Left lobe of liver (tissue), 2 donors: ENCODE measurements at regions not wholly inside any gene's neighbourhood (a gene's known extent, or its start where the extent isn't known, plus 50 kb on each side); places are given as distances from the start of the nearest gene placed in this dataset.

Experiments used
- ATAC-seq: fragments of 200-7000 bp; cut with Tn5 transposase; one replicate; pipeline ENCODE4 v1.9.1; 2020; ENCODE audit warnings: mild to moderate bottlenecking, moderate library complexity
- DNase-seq: peaks from one replicate; pipeline ENCODE4 v3.0.0-alpha.2; 2020; ENCODE audit warnings: low spot score
- donor health status: DM: no; HTN: no; CAD: no; lungs with moderate emphysema.
- donor health status: DM: no; HTN: yes; CAD: no.

DNA sequence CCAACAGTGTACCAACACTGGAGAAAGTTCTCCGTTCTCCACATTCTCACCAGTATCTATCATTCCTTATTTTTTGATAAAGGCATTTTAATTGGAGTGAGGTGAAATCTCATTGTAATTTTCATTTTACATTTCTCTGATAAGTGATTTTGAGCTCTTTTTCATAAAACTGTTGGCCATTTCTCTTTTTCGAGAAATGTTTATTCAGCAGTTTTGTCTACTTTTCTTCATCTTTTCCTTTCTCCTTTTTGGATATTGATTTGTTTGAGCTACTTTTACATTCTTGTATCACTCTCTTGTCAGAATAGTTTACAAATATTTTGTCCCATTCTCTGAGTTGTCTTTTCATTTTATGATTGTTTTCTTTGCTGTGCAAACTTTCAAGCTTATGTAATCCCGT lies 555.2 kb downstream of the COL12A1 start:
- ATAC-seq, result no peak
- no peak for DNase-seq

DNA sequence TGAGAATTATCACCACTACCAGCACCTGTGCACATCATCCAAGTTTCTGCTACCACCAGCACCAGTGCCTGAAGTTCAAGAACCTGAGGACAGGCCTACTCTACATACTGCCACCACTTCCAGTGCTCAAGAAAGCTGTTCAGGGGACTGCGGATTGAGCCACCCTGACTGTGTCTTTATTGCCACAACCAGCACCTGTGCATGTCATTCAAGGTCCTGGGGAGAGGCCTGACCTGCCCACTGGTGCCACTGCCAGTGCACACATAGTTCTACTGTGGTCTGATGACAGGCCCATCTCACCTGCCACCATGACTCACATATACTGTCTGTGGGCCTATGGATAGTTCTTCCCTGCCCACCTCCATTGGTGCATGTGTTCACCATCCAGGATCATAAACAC lies 559.4 kb downstream of the COL12A1 start:
- no peak for ATAC-seq
- DNase-seq, result no peak

DNA sequence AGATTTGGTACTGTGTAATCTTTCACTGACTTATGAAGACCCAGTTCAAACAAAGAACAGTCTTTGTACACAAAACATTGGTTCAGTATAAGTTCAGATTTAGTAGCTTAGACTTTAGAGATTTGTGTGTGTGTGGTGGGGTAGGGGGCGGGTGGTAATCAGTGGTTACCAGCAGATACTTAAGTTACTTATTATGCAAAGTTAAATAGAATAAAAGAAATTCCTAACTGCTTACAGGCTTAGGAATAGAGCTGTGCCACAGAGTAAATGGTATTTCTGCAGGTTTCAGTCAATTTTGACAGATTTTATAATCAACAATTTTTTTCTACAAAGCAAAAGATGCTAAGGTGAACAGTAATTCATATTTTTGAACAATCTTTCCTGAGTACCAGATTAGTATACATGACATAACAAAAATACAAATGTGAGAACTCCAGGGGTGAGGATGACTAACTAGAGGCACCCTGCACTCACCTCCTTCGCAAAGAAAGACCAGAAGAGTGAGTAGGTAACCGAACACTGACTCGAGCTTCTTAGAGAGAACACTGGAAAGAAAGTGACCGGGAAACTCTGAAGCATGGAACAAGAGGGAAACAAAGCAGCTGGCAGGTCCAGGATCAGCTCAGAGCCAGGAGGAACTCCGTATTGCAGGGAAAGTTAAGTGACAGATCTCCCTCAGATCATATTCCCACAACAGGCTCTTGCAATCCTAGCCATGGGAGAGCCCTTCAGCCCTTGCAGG lies 560.6 kb downstream of the COL12A1 start:
- ATAC-seq (no peak), DNase-seq (no peak)

DNA sequence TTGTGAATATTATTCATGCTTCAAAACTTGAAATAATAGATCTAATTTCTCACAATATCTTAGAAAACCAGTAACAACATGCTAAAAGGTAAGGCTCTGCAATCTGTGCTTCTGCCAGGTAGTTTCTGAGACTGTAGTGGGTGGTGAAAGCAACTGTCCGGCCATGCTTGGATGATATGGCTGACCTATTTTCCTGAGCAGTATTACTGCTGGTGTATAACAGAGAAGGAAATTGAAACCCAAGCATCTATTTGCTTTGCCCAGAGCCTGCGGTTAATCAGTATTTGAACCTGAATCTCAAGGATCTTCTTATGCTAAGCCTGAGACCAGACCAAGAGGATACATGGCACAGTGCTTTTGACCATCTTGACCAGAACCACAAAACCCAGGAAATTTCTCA lies 563.8 kb downstream of the COL12A1 start:
- no peak for DNase-seq
- no peak for ATAC-seq

DNA sequence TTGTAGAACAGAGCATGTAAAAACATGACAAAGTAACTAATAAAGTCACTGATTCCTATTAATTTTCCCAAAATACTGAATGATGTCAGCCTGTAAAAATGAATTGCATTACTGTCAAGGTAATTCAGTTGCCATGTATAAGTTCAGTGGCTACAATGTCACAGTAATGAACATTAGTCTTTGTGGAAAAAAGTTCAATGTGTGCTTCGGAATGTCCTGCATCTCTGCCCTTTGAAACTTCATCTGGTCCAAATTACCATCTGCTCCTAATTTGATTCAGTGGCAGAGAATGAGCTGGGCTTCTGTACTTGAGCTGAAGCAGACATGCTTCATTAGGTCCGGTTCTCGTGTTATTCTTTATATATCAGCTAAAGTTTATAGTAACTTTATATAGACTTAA lies 567.4 kb downstream of the COL12A1 start:
- ATAC-seq (no peak), DNase-seq (no peak)

DNA sequence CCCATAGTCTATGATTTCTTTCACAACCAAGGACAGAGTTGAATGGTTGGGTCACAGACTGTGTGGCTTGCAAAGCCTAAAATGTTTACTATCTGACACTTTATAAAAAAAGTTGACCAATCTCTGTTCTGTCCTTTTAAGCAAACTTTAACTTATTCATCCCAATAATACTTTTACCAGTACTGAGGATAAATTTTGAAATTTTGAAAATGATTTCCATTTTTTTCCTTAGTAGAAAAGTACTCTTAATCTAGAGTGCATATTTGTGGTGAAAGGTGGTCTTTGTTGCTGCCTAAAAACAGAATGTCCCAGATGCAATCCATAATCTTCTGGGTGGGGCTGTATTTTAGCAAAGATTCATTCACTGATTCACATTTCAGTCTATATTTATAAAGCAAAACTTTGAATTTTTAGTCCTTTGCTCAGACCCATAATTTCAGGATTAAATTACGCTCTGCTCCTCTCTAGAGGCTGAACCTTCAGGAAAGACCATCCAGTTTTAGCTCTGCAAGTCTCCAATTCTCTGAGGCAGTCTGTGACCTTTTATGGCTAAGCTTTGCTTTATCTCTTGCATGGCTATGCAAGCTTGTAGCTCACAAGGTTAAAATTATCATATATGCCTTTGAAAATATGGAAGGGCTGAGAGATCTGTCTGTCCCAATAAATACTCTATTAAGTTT lies 573.5 kb downstream of the COL12A1 start:
- ATAC-seq (no peak), DNase-seq (no peak)

DNA sequence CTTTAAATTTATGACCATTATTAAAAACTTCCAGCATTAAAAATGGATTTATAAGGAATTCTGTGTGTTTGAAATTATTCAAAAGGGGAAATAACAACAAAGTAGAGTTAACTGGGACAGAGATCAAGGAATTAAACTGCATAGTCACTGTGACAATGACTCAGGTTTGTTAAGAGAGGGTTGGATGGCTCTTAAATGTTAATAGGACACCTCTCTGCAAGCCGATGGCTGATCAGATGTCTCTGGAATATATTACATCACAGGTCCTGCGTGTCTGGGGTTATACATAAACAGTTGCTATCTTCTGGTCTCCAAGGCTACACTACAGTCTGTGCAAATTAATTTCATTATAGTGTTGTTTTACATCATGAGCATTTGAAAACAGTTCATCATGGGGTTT lies 574.3 kb downstream of the COL12A1 start:
- ATAC-seq (no peak), DNase-seq (no peak)

DNA sequence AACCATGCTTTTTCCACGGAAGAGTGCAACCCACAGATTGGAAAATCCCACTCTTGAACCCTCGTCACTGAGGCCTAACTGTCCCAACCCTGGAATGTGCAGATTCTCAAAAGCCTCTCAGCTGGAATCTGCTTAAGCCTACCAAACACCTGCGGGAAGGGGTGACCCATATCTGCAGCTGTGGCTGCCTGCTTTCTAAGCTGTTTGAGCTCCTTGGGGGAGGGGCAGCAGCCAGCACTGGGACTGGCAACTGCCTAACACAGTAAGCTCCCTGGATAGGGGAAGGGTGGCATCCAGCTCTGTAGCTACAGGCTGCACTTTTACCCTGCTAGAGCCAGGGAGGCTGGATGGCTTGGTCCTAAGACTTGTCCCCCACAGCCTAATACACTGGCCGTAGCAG lies 579.6 kb downstream of the COL12A1 start:
- DNase-seq (no peak), ATAC-seq (no peak)

DNA sequence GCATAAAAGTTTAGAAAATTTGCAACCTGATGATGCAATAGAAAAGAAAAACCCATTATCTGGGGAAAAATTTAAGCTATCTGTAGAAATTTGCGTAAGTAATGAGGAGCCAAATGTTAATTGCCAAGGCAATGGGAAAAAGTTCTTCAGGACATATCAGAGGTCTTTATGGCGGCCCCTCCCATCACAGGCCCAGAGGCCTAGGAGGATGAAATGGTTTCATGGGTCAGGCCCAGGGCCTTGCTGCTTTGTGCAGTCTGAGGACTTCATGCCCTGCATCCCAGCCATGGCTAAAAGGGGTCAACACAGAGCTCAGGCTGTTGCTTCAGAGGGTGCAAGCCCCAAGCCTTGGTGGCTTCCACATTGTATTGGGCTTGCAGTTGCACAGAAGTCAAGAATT lies 582.8 kb downstream of the COL12A1 start:
- no peak for ATAC-seq
- no peak for DNase-seq

DNA sequence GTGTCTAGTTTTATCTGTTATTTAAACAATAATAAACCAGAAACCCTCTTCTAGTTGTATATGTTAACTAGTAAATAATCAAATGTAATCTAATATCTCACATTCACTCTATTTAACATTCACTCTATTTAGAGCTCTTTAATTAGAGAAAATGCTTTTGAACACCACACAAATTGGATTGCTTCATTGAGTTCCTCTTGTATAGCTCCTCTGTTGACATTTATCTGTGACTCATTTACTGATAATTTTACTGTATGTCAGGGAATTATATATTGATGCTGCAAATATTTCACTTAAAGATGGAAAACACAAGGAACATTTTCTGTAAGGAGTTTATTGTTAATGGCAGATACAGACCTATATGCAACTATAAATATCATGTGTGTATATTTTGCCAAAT lies 594.6 kb downstream of the COL12A1 start:
- ATAC-seq, result no peak
- no peak for DNase-seq

DNA sequence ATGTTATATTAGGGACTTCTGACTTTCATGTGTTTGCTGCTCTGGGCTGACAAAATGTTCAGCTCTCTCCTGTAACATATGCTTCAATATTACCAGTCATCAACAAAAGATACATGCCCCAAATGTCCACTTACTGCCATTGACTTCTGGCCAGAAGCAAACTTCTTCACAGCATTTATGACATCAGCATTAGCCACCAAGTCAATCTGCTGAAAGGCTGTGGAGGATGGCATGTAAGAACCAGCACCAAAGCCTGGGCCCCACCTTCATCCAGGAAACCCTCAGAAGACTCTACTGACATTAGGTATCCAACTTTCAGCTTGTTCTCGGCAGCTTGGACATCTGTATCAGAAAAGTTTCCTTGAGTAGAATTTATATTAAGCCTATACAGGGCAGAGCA lies 595.5 kb downstream of the COL12A1 start:
- ATAC-seq, result no peak
- no peak for DNase-seq

DNA sequence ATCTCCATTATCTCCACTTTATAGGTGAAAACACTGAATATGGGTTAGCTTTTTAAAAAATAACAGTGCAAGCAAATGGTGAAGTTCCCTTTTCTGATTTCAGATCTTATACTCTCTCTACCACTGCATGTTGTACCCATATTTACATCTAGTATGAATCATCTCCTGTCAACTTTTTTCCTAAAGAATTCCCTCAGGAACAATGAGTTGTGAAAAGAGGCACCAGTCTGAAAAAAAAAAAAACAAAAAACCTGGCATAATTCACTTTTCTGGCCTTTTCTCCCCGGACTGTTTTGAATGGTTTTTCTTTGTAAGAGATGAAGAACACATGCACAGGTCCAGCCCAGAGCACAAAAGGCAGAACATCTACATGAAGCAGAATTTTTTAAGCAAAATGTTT lies 596.0 kb downstream of the COL12A1 start:
- no peak for DNase-seq
- no peak for ATAC-seq

DNA sequence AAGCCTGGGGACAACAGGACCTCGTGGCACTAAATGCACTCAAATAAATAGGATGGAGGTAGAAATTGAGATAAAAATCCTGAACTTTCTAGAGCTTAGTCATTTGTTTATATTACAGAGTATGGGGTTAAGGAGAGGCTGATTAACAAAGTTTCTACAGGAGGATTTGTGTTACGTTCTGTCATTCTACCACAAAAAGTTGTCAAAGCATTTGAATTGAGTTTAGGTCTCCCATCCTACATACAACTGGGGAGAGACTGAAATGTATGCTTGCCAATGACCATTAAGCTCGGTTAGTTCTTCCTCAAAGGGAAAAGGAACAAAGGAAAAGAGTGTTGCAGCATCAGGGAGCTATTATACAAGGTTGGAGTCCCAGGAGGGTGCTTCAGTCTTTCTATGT lies 597.9 kb downstream of the COL12A1 start:
- no peak for ATAC-seq
- DNase-seq, result no peak

DNA sequence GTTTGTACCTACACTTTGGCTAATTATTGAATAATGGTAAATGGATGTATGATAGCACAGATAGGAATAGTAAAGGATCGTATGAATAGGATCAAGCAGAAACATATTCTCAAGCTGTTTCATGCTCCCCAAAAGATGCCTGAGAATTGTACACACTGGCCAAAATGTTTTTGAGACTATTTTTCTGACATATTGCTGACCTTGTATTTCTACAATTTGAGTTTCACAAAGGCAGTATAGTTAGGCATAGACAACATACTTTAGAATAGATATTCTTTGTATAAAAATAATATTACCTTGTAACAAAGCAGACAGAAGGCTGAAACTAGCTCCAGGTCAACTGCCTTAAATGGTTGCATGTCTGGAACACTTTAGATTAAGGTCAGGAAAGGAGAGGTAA lies 598.4 kb downstream of the COL12A1 start:
- ATAC-seq (no peak), DNase-seq (no peak)

DNA sequence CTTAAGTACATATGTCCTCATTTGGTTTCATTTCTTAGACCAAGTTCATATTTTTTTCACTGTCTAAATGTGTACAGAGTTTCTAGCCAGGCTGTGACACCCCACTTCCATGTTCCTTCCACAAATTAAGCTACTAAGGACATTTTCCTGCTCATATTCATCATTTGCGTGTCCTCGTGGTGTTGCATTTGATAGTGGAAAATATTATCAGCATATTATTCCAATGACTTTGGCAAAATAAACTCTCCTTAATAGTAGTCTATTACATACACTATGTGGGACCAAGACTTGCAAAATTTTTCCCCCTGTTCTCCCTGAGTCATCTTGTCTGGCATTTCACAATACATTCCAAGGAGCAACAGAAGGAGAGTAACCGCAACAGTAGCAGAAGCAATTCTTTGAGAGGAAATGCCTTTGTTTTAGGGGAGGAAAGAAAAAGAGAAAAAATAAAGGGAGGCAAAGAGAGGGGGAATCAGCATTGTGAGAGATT lies 599.2 kb downstream of the COL12A1 start:
- DNase-seq (no peak), ATAC-seq (no peak)

DNA sequence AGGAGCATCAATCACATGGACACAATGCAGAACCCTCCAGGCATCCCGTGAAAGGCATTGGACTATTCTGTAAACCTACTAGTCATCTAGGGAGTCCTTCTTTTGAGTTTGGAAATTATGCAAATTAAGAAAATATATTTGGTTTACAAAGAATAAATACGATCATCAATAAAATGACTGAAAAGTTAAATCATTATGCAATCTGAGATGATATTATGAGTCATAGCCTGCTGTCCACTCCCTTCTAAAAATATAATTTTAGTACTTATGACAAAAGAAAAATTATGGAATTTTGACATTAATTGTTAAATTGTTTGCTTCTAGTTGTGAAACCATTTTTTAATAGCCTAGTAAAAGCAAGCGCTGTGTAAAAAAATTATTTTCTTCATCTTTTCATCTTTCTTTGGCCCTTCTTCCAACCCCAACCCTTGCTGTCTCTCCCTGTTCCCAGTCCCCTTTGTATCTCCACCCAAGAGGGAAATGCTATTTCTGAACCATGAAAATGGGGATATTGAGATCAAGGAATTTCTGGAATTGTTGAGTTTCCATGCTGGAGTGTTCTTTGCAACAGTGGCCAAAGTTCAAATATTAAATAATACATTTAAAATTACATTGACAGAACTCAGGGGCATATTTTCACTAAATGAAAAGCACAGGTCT lies 599.8 kb downstream of the COL12A1 start:
- DNase-seq (no peak), ATAC-seq (no peak)

DNA sequence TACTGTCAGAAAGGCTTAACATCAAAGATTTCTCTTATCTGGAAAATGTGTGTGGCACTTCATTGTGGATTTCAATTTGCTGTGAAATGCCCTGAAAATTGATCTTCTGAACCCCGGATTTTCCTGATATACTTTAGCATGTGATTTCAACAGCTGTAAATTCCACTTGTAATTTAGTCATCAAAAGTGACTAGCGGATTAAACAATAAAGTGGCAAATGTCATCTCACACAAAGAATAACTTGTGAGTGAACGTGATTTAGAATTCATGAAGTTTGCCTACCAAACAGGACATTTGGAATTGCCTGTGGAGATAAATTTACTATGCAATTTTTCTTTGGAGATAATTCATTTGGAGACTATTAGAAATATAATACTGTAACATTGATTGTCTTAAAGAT lies 601.6 kb downstream of the COL12A1 start:
- no peak for ATAC-seq
- no peak for DNase-seq

DNA sequence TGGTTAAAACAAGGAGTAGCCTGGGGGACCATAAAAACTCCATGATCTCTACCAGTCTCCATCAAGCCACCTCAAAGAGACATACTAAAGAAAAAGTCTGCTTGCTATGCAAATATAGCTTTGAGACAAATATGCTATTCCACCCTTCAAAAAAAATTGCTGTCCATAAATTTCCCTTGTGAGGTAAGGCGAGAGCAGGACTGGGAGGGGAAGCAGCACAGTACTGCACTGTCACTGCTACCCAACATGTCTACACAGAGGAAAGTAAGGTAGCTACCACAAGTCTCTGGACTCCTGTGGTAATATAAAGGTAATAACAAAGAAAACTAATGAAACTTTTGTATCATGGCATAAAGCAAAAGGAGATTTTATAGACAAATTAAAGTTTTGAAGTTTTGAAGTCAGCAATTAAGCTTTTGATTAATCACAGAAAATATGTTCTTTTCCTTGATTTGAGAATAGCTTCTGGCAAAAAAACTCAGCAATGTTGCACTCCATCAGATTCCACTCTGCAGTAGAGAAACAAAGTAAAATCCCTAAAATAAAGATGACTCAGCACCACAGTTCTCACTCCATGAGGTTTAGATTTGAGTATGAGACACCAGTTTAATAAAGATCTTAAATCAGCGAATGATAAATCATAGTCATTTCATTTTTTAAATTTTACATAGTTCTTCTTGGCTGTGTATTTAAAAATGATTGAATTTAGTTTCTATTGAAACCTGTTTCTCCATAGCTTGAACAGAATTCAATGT lies 602.4 kb downstream of the COL12A1 start:
- no peak for DNase-seq
- no peak for ATAC-seq

DNA sequence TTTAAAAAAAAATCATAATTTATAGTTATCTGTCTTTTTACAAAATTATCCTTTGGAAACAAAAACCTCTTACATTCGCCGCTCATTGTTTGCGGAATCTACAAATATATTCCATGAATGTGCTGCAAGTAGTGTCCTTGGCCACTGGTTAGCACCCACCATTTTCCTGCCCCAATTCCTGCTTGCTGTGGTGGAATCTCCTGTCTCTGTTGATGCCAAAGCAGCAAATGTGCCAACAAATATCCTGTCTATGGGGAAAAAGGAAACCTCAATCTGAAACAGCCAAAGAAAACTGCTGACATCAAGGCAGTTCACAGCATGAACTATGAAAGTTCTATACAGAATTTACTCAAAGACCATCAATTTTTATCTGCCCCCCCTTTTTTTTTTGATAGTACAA lies 603.6 kb downstream of the COL12A1 start:
- no peak for DNase-seq

DNA sequence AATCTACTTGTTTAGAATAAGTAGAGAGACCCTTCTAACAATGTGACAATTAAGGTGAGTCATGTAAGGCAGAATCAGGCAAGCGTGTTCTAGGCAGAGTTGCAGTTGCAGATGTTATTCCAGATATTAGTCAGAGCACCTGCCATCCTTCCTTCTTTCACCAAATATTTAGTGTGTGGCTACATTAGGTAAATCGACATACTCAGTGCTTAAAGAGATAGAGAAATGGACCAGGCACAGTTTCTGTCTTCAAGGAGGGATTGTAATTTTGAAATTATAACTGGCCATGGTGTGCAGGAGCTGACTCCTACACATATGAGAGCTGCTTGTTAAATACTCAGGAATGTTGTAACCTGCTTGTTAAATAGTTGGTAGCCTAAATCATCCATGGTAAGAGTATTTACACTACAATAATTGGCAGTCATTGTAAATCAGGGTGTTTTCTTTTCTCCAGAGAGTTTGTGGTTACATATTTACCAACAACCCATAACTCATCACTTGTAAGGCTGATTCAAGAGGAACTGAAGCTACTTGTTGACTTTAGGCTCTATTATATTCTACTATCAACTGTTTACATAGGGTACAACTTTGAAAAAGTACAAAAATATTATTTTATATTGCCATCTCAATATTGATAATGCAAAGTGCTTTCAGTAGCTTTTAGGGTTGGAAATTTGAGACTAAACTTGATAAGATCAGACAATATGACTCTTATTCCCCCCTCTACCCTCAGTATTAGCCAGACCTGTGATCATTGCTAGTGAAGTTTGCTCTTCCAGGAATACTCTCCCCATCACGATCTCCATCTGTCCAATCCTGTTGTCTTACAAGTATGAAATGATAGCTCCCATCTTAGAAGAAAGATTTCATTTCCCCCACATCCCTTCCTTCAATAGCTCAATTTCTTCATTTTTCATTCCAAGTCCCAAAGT lies 607.1 kb downstream of the COL12A1 start:
- DNase-seq (no peak), ATAC-seq (no peak)

More for the DNA sequence above, 603.6 kb downstream of the COL12A1 start:
- ATAC-seq, result no peak
